ENCODE measurements at regions not wholly inside any gene's neighbourhood (a gene's known extent, or its start where the extent isn't known, plus 50 kb on each side); places are given as distances from the start of the nearest gene placed in this dataset.
A peak's percentile ranks its signal among the peaks of the same experiment; 100 is the strongest.

GRCh38 chr9:3768286-3768685, 242.5 kb upstream of the RFX3 start:
- no peaks in the 10 kb centered on the region for H4K20me1 ChIP-seq (ENCODE audit: low read depth)
- H3K4me1 ChIP-seq = peaks cover 5% of the 10 kb centered on the region
- no peak overlapping the region for H3K4me3 ChIP-seq
- Mint-ChIP-seq H3K4me3 (no peak overlapping the region), H3K27ac (no peak overlapping the region), H3K36me3 (peaks cover 2% of the 10 kb centered on the region), H3K27me3 (ENCODE audit: insufficient read depth, low read depth) (peaks cover 2% of the 10 kb centered on the region), H3K4me1 (no peaks in the 10 kb centered on the region), H3K9me3 (no peaks in the 10 kb centered on the region)
- H3K36me3 ChIP-seq = no peaks in the 10 kb centered on the region
- H3K9me3 ChIP-seq (ENCODE audit: low read depth) = no peaks in the 10 kb centered on the region
- no peak overlapping the region for H3K27ac ChIP-seq
- no peaks in the 10 kb centered on the region for H3K79me2 ChIP-seq (ENCODE audit: low read depth)
- no peak overlapping the region for H2AFZ ChIP-seq (replicated peaks)
- no peak for DNase-seq (ENCODE audit: low spot score)
- no peak overlapping the region for H3K9ac ChIP-seq
- H3K4me2 ChIP-seq = no peak overlapping the region
- H3K27me3 ChIP-seq = no peaks in the 10 kb centered on the region
- peaks cover 6% of the 10 kb centered on the region for H3F3A ChIP-seq (ENCODE audit: low read depth)
- no peak for TF ChIP-seq EZH2 (IDR thresholded peaks at IDR 0.05)

- no peak overlapping the region for H3K4me3 ChIP-seq
- no peaks in the 10 kb centered on the region for H4K20me1 ChIP-seq (ENCODE audit: low read depth)
- no peaks in the 10 kb centered on the region for H3K27me3 ChIP-seq
- peaks cover 31% of the 10 kb centered on the region for H3K4me1 ChIP-seq
- no peak overlapping the region for H3K9ac ChIP-seq
- Mint-ChIP-seq H3K27ac (no peak overlapping the region), H3K9me3 (peaks cover 8% of the 10 kb centered on the region), H3K36me3 (no peaks in the 10 kb centered on the region), H3K27me3 (ENCODE audit: insufficient read depth, low read depth) (peaks cover 2% of the 10 kb centered on the region), H3K4me3 (no peak overlapping the region), H3K4me1 (peaks cover 12% of the 10 kb centered on the region)
- H3F3A ChIP-seq (ENCODE audit: low read depth) = peaks cover 5% of the 10 kb centered on the region
- H3K27ac ChIP-seq = no peak overlapping the region
- H3K4me2 ChIP-seq = no peak overlapping the region
- H2AFZ ChIP-seq (replicated peaks) = no peak overlapping the region
- H3K36me3 ChIP-seq = no peaks in the 10 kb centered on the region
- H3K9me3 ChIP-seq (ENCODE audit: low read depth) = peaks cover 7% of the 10 kb centered on the region
- no peaks in the 10 kb centered on the region for H3K79me2 ChIP-seq (ENCODE audit: low read depth)
- TF ChIP-seq EZH2phosphoT487 (IDR thresholded peaks at IDR 0.05) = no peak
- TF ChIP-seq CTCF (IDR thresholded peaks at IDR 0.05) = no peak
- TF ChIP-seq EZH2 (IDR thresholded peaks at IDR 0.05) = no peak
- no peak for DNase-seq (ENCODE audit: low spot score)
These were observed 236.3 kb upstream of the RFX3 start for GRCh38 chr9:3762076-3762475.

GRCh38 chr9:3760031-3760430, 234.2 kb upstream of the RFX3 start:
- H3K4me2 ChIP-seq = peak overlapping the region; percentile 41
- H3K36me3 Mint-ChIP-seq = no peaks in the 10 kb centered on the region
- H3K79me2 ChIP-seq (ENCODE audit: low read depth) = no peaks in the 10 kb centered on the region
- no peak overlapping the region for H3K9ac ChIP-seq
- peak overlapping the region; percentile 16 for H3K27ac Mint-ChIP-seq
- peaks cover 12% of the 10 kb centered on the region for H3K4me1 Mint-ChIP-seq
- no peaks in the 10 kb centered on the region for H3K27me3 ChIP-seq
- H3K9me3 Mint-ChIP-seq = peaks cover 8% of the 10 kb centered on the region
- peaks cover 7% of the 10 kb centered on the region for H3K9me3 ChIP-seq (ENCODE audit: low read depth)
- H3K27ac ChIP-seq = peak overlapping the region; percentile 54
- peaks cover 2% of the 10 kb centered on the region for H3K27me3 Mint-ChIP-seq (ENCODE audit: insufficient read depth, low read depth)
- no peak overlapping the region for H3K4me3 Mint-ChIP-seq
- TF ChIP-seq EZH2 (IDR thresholded peaks at IDR 0.05) = no peak
- peak; percentile 13 for TF ChIP-seq CTCF (IDR thresholded peaks at IDR 0.05)
- H3F3A ChIP-seq (ENCODE audit: low read depth) = no peaks in the 10 kb centered on the region
- no peaks in the 10 kb centered on the region for H3K36me3 ChIP-seq
- peak overlapping the region; percentile 12 for H2AFZ ChIP-seq (replicated peaks)
- peaks cover 26% of the 10 kb centered on the region for H3K4me1 ChIP-seq
- peak; percentile 61 for DNase-seq (ENCODE audit: low spot score)
- H4K20me1 ChIP-seq (ENCODE audit: low read depth) = no peaks in the 10 kb centered on the region
- no peak overlapping the region for H3K4me3 ChIP-seq

GRCh38 chr9:3758816-3759576, 233.2 kb upstream of the RFX3 start:
- H3K79me2 ChIP-seq (ENCODE audit: low read depth) = no peaks in the 10 kb centered on the region
- peaks cover 7% of the 10 kb centered on the region for H3K9me3 ChIP-seq (ENCODE audit: low read depth)
- Mint-ChIP-seq H3K4me1 (peaks cover 12% of the 10 kb centered on the region), H3K27ac (no peak overlapping the region), H3K36me3 (no peaks in the 10 kb centered on the region), H3K27me3 (ENCODE audit: insufficient read depth, low read depth) (peaks cover 2% of the 10 kb centered on the region), H3K9me3 (peaks cover 8% of the 10 kb centered on the region), H3K4me3 (no peak overlapping the region)
- no peaks in the 10 kb centered on the region for H3F3A ChIP-seq (ENCODE audit: low read depth)
- TF ChIP-seq EZH2phosphoT487 (IDR thresholded peaks at IDR 0.05) (no peak), EZH2 (IDR thresholded peaks at IDR 0.05) (no peak), CTCF (IDR thresholded peaks at IDR 0.05) (no peak)
- DNase-seq (ENCODE audit: low spot score) = no peak
- H3K27me3 ChIP-seq = no peaks in the 10 kb centered on the region
- no peak overlapping the region for H3K4me3 ChIP-seq
- no peak overlapping the region for H3K9ac ChIP-seq
- no peak overlapping the region for H3K27ac ChIP-seq
- H4K20me1 ChIP-seq (ENCODE audit: low read depth) = no peaks in the 10 kb centered on the region
- no peak overlapping the region for H2AFZ ChIP-seq (replicated peaks)
- peaks cover 26% of the 10 kb centered on the region for H3K4me1 ChIP-seq
- no peaks in the 10 kb centered on the region for H3K36me3 ChIP-seq
- no peak overlapping the region for H3K4me2 ChIP-seq

Measured in neural progenitor cell (in vitro differentiated cells).